GM18498 (cell line): ENCODE measurements at regions not wholly inside any gene's neighbourhood (a gene's known extent, or its start where the extent isn't known, plus 50 kb on each side); places are given as distances from the start of the nearest gene placed in this dataset.

Source experiments
- ATAC-seq: cut with Tn5 transposase; IDR thresholded peaks from one replicate; pipeline ENCODE4 v1.9.1; 2021; ENCODE audit warnings: mild to moderate bottlenecking, moderate library complexity; ENCODE audit not compliant: unreplicated experiment

- no peak for ATAC-seq
Observed at GRCh38 chr13:111039735-111040134, 75.4 kb upstream of the ARHGEF7 start.

- ATAC-seq, result no peak
Observed at GRCh38 chr13:111038887-111039286, 76.2 kb upstream of the ARHGEF7 start.

- no peak for ATAC-seq
Observed at GRCh38 chr13:111037927-111038326, 77.2 kb upstream of the ARHGEF7 start.

GRCh38 chr13:111036665-111037064 lies 78.4 kb upstream of the ARHGEF7 start:
- no peak for ATAC-seq

GRCh38 chr13:111035861-111036260 lies 79.2 kb upstream of the ARHGEF7 start:
- no peak for ATAC-seq

- ATAC-seq, result no peak
Observed at GRCh38 chr13:111034811-111035210, 80.3 kb upstream of the ARHGEF7 start.

GRCh38 chr13:111033172-111034130 lies 81.7 kb upstream of the ARHGEF7 start:
- ATAC-seq, result no peak

GRCh38 chr13:111031531-111031961 lies 83.6 kb upstream of the ARHGEF7 start:
- no peak for ATAC-seq

GRCh38 chr13:111029957-111030609 lies 85.0 kb upstream of the ARHGEF7 start:
- no peak for ATAC-seq

- ATAC-seq, result no peak
Observed at GRCh38 chr13:111027458-111028439, 87.4 kb upstream of the ARHGEF7 start.

GRCh38 chr13:111025310-111025709 lies 89.8 kb upstream of the ARHGEF7 start:
- no peak for ATAC-seq

GRCh38 chr13:111022886-111023285 lies 92.2 kb upstream of the ARHGEF7 start:
- ATAC-seq, result no peak

GRCh38 chr13:111022241-111022640 lies 92.9 kb upstream of the ARHGEF7 start:
- no peak for ATAC-seq

- no peak for ATAC-seq
Observed at GRCh38 chr13:111021270-111021669, 93.8 kb upstream of the ARHGEF7 start.

- no peak for ATAC-seq
Observed at GRCh38 chr13:111020546-111020945, 94.6 kb upstream of the ARHGEF7 start.

GRCh38 chr13:111020021-111020420 lies 95.1 kb upstream of the ARHGEF7 start:
- no peak for ATAC-seq

GRCh38 chr13:111017755-111018459 lies 97.2 kb upstream of the ARHGEF7 start:
- no peak for ATAC-seq

GRCh38 chr13:111013196-111013595 lies 98.3 kb upstream of the ANKRD10 start:
- no peak for ATAC-seq

- no peak for ATAC-seq
Observed at GRCh38 chr13:111011899-111012298, 97.0 kb upstream of the ANKRD10 start.

- no peak for ATAC-seq
Observed at GRCh38 chr13:111008351-111008750, 93.5 kb upstream of the ANKRD10 start.
